Esophagus muscularis mucosa (tissue), 4 donors: ENCODE measurements at regions not wholly inside any gene's neighbourhood (a gene's known extent, or its start where the extent isn't known, plus 50 kb on each side); places are given as distances from the start of the nearest gene placed in this dataset.

Experiments used
- DNase-seq: peaks from one replicate; pipeline ENCODE4 v3.0.0-alpha.2; 2017; ENCODE audit errors: extremely low spot score
- H3K27ac ChIP-seq, 4 donors: fragments of 200-600 bp; sonication (generic); replicated peaks in 1 of 4; 1 replicate in 3 of 4; 2 replicates in 1 of 4; pipeline ENCODE4 v1.5.1; 2016 to 2019; ENCODE audit warnings: mild to moderate bottlenecking in 1 of 4
- H3K27me3 ChIP-seq, 4 donors: fragments of 200-600 bp; sonication (generic); one replicate each; pipeline versions ENCODE4 v1.5.1 to v1.6.0; 2016 to 2019
- H3K36me3 ChIP-seq, 4 donors: fragments of 200-600 bp; sonication (generic); one replicate each; pipeline ENCODE4 v1.5.1; 2016 to 2019
- H3K4me1 ChIP-seq, 4 donors: fragments of 200-600 bp; sonication (generic); one replicate each; pipeline ENCODE4 v1.5.1; 2016 to 2019
- H3K4me3 ChIP-seq, 4 donors: fragments of 200-600 bp; sonication (generic); 1 replicate in 2 of 4; 2 replicates in 2 of 4; pipeline ENCODE4 v1.5.1; 2016 to 2019; ENCODE audit warnings: mild to moderate bottlenecking in 4 of 4, moderate library complexity in 1 of 4
- H3K9me3 ChIP-seq, 4 donors: fragments of 200-600 bp; sonication (generic); 1 replicate in 3 of 4; 2 replicates in 1 of 4; pipeline ENCODE4 v1.5.1; 2016 to 2019
- EP300 ChIP-seq: sonication (generic); formaldehyde crosslinking; IDR thresholded peaks from one replicate; pipeline ENCODE4 v1.6.1; 2017; ENCODE audit warnings: antibody characterized with exemption
- POLR2A ChIP-seq: fragments of 450-650 bp; IDR thresholded peaks from one replicate; pipeline ENCODE4 v1.6.1; 2017; ENCODE audit warnings: antibody characterized with exemption, moderate library complexity, mild to moderate bottlenecking, low read depth
- POLR2AphosphoS5 ChIP-seq, 2 donors: sonication (generic); formaldehyde crosslinking; IDR thresholded peaks; one replicate each; pipeline ENCODE4 v1.6.1; 2017; ENCODE audit warnings: antibody characterized with exemption in 2 of 2
- WGBS: methylation state at CpG from one replicate; pipeline ENCODE4 v1.1.5; 2018; 5-methylcytosine and 5-hydroxymethylcytosine counted together
- intact Hi-C: fragments of 100-400 bp; cut with DNase I; formaldehyde crosslinking; loops from one replicate; pipeline ENCODE4 v1.15.1; 2023
- TF ChIP-seq, protein P1 (sequence below), 3 experiments: fragments of 200-600 bp in 2 of 3; fragments of 450-650 bp in 1 of 3; sonication (generic) in 2 of 3; IDR thresholded peaks; one replicate each; pipeline ENCODE4 v1.5.1; 2017 to 2019; ENCODE audit warnings: antibody characterized with exemption in 3 of 3, mild to moderate bottlenecking in 2 of 3, moderate library complexity in 1 of 3

DNA sequence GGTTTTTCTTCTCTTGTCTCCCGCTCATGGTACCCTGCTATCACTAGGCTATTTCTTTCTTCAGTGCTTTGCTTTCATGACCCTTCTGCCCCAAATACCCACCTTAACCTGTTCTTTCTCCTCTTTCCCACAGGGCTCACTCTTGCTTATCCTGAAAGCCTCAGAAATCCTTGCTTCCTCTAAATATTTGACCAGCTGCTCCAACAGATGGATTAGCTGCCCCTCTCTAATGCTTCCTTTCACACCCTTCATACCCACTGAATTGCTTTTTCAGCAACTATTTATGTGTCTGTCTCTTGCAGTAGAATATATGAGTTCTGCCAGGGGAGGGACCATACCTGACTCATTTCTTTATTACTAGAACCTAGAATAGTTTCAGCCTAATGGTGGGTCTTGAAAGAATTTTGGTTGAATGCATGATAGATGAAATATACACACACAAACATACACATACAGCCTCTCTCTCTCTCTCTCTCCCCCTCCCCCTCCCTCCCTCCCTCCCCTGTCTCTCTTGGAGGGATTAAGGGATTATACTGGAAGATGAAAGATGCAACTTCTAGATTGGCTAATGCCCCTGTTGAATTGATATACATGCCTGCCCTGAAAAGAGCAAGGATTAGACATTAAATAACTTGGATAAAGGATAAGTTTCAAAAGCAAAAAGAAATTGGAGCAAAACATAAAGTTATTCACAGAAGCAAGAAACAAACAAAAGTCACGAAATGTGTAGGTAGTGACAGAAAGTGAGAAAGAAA lies 95.0 kb upstream of the GADL1 start:
- TF ChIP-seq POLR2AphosphoS5 (IDR thresholded peaks at IDR 0.05) (no peak), EP300 (no peak), POLR2A (no peak)
- TF ChIP-seq, protein P1, sequence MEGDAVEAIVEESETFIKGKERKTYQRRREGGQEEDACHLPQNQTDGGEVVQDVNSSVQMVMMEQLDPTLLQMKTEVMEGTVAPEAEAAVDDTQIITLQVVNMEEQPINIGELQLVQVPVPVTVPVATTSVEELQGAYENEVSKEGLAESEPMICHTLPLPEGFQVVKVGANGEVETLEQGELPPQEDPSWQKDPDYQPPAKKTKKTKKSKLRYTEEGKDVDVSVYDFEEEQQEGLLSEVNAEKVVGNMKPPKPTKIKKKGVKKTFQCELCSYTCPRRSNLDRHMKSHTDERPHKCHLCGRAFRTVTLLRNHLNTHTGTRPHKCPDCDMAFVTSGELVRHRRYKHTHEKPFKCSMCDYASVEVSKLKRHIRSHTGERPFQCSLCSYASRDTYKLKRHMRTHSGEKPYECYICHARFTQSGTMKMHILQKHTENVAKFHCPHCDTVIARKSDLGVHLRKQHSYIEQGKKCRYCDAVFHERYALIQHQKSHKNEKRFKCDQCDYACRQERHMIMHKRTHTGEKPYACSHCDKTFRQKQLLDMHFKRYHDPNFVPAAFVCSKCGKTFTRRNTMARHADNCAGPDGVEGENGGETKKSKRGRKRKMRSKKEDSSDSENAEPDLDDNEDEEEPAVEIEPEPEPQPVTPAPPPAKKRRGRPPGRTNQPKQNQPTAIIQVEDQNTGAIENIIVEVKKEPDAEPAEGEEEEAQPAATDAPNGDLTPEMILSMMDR (IDR thresholded peaks at IDR 0.05): no peak
- peaks cover 0 to 3% (median under 1%) of the 10 kb centered on the region in 4 donors for H3K9me3 ChIP-seq
- H3K27me3 ChIP-seq: no peaks in the 10 kb centered on the region
- intact Hi-C loops: no loop called here
- 96% methylated on average over 2 of the region's 2 CpGs for WGBS
- no peak for DNase-seq
- no peak overlapping the region for H3K4me3 ChIP-seq
- no peak overlapping the region for H3K27ac ChIP-seq
- peaks cover 0 to 4% (median 0%) of the 10 kb centered on the region in 4 donors for H3K4me1 ChIP-seq
- no peaks in the 10 kb centered on the region for H3K36me3 ChIP-seq

DNA sequence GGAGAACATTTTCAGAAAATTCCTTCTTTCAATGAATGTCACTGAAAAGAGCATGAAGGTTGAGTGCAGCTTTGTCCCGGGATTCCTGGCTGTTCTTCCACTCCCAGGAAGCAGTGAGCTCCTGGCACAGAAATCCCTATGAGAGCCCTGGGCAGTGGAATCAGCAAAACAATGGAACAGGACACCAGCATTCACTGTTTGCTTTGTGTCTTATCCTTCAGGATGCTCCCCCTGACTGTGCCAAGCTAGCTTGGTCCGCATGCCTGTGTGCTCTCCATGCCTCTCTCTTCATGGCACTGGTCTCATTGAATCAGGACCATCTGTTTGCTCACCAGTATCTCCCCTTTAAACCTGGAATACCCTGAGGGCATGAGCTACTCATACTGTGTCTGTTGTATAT lies 102.0 kb upstream of the GADL1 start:
- Histone ChIP-seq H3K4me3 (no peak overlapping the region), H3K27ac (no peak overlapping the region), H3K36me3 (no peaks in the 10 kb centered on the region), H3K4me1 (no peaks in the 10 kb centered on the region), H3K9me3 (peaks cover 0 to 7% (median 2%) of the 10 kb centered on the region in 4 donors), H3K27me3 (no peaks in the 10 kb centered on the region)
- DNase-seq: no peak
- WGBS: 69% methylated on average over 2 of the region's 2 CpGs
- TF ChIP-seq POLR2A: no peak
- TF ChIP-seq EP300: no peak
- no peak for TF ChIP-seq POLR2AphosphoS5 (IDR thresholded peaks at IDR 0.05)
- TF ChIP-seq, protein P1 (IDR thresholded peaks at IDR 0.05): no peak
- intact Hi-C loops: no loop called here

DNA sequence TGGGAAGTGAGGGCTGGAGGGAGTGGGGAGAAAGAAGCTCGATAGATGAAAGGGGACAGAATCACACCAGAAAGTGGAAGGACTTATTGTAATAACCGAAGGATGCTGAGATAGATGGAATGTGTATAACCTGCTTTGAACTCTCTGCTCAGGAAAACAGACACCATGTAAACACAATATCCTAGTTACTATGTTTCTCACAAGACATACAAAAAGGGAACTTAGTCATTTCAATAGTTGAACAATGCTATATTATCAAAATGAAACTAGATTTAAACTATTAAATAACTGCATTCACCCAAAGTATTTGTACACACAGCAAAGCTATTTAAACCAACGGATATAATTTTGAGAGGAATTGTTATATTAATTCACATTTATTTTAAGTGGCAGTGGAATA lies 108.3 kb upstream of the GADL1 start:
- Histone ChIP-seq H3K9me3 (no peaks in the 10 kb centered on the region), H3K4me3 (no peak overlapping the region), H3K27me3 (no peaks in the 10 kb centered on the region), H3K36me3 (no peaks in the 10 kb centered on the region), H3K4me1 (peaks cover 0 to 24% (median 15%) of the 10 kb centered on the region in 4 donors), H3K27ac (no peak overlapping the region)
- intact Hi-C loops: no loop called here
- TF ChIP-seq POLR2AphosphoS5 (IDR thresholded peaks at IDR 0.05): no peak
- TF ChIP-seq EP300: no peak
- no peak for TF ChIP-seq POLR2A
- TF ChIP-seq, protein P1 (IDR thresholded peaks at IDR 0.05): no peak
- WGBS: 61% methylated on average over 3 of the region's 3 CpGs
- DNase-seq: no peak

DNA sequence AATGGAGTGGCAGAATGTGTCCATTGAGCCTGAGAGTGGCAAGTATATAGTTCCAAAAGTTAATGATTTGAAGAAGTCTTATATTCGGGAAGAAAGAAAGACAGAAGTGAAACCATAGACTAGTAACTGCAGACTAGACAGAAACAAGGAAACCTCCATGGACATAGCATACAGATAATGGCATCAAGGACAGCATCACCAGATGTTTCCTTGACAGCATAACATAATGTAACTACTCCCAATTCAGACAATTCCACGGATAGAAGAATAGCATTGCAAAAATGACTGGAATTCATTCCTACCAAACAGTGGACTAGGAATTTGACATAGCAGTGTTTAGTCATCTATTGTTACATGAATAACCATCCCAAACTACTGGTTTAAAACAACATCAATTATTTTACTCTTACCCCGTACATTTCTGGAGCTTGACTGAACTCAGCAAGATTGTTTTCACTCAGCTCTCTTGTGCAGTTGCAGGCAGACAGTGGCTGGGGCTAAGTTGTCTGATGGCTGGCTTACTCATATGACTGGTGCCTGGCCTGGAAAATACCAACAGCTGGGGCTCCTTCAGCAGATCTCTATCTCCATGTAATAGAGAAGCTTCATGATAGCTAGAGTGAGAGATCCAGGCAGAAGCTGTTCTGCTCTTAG lies 109.7 kb upstream of the GADL1 start:
- TF ChIP-seq POLR2AphosphoS5 (IDR thresholded peaks at IDR 0.05): peak in 1 of 2 donors; percentile 50
- TF ChIP-seq, protein P1 (IDR thresholded peaks at IDR 0.05): no peak
- no peaks in the 10 kb centered on the region for H3K36me3 ChIP-seq
- DNase-seq: no peak
- H3K27ac ChIP-seq: peak overlapping the region in 3 of 4 donors; percentile 23 to 55 (median 24)
- WGBS: 25% methylated on average over 3 of the region's 3 CpGs
- no peaks in the 10 kb centered on the region for H3K9me3 ChIP-seq
- H3K4me3 ChIP-seq: no peak overlapping the region
- no peaks in the 10 kb centered on the region for H3K27me3 ChIP-seq
- peaks cover 0 to 24% (median 15%) of the 10 kb centered on the region in 4 donors for H3K4me1 ChIP-seq
- intact Hi-C loops: no loop called here
